ENCODE measurements at regions not wholly inside any gene's neighbourhood (a gene's known extent, or its start where the extent isn't known, plus 50 kb on each side); places are given as distances from the start of the nearest gene placed in this dataset.

DNA sequence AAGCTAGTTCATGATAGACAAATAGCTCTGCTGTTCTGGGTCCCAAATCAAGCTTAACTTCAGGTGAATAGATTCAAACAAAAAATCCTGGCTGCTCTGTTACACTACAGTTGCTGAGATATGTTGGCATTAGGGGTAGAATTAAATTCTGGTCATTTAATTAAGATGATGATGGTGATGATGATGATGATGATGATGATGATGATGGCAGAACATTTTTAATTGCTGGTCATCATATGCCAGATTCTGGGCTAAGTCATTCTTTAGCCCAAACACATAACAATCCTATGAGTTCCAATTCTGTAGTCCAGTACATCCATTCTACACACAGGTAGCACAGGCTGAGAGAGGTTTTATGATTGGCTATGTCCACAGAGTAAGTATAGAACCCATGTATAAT is 741.5 kb downstream of the STIM2 start:
- ChIA-PET CTCF (no interaction called here), POLR2A (no interaction called here)
- Histone ChIP-seq H3K27ac (no peak overlapping the region), H3K9me3 (no peaks in the 10 kb centered on the region), H3K4me3 (no peak overlapping the region), H3K4me2 (no peak overlapping the region), H3K4me1 (no peaks in the 10 kb centered on the region)
- DNase-seq (ENCODE audit: low read depth in 1 of 2, low spot score in 1 of 2) (no peak), FAIRE-seq (no peak), ATAC-seq (no peak)
- TF ChIP-seq ESRRA (IDR thresholded peaks at IDR 0.05; ENCODE audit: borderline replicate concordance, low read length): no peak
- no peak for TF ChIP-seq SREBF2 (IDR thresholded peaks at IDR 0.05)
- no peak for TF ChIP-seq NFE2L2 (conservative IDR thresholded peaks at IDR 0.05; ENCODE audit: low read length)
- no peak for TF ChIP-seq HMGXB4 (CRISPR knock-in tag; IDR thresholded peaks at IDR 0.05; ENCODE audit: borderline replicate concordance)
- TF ChIP-seq TP53 (CRISPR knock-in tag; IDR thresholded peaks at IDR 0.05): no peak
- TF ChIP-seq HOXA7 (CRISPR knock-in tag; IDR thresholded peaks at IDR 0.05): no peak
- TF ChIP-seq, protein P1, sequence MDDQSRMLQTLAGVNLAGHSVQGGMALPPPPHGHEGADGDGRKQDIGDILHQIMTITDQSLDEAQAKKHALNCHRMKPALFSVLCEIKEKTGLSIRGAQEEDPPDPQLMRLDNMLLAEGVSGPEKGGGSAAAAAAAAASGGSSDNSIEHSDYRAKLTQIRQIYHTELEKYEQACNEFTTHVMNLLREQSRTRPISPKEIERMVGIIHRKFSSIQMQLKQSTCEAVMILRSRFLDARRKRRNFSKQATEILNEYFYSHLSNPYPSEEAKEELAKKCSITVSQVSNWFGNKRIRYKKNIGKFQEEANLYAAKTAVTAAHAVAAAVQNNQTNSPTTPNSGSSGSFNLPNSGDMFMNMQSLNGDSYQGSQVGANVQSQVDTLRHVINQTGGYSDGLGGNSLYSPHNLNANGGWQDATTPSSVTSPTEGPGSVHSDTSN (IDR thresholded peaks at IDR 0.05): no peak
- TF ChIP-seq CHD4 (IDR thresholded peaks at IDR 0.05; ENCODE audit: borderline replicate concordance): no peak
- TF ChIP-seq HEYL (CRISPR knock-in tag; IDR thresholded peaks at IDR 0.05): no peak
- no peak for TF ChIP-seq CHD2 (IDR thresholded peaks at IDR 0.05; ENCODE audit: low read length, partially characterized antibody)
- no peak for TF ChIP-seq POLR2AphosphoS2 (conservative IDR thresholded peaks at IDR 0.05; ENCODE audit: low read length)
- TF ChIP-seq GATA3 (IDR thresholded peaks at IDR 0.05; ENCODE audit: borderline replicate concordance): no peak
- TF ChIP-seq EHF (CRISPR knock-in tag; IDR thresholded peaks at IDR 0.05): no peak

GRCh38 chr4:27604692-27605091 is 744.1 kb downstream of the STIM2 start:
- ChIA-PET POLR2A (no interaction called here), CTCF (no interaction called here)
- H3K9me3 ChIP-seq: no peaks in the 10 kb centered on the region
- DNase-seq (ENCODE audit: low read depth in 1 of 2, low spot score in 1 of 2): no peak
- WGBS (ENCODE audit: missing lambda C conversion rate): 3% methylated on average over 3 of the region's 3 CpGs
- ATAC-seq: no peak
- H3K4me1 ChIP-seq: no peaks in the 10 kb centered on the region
- TF ChIP-seq TFCP2L1 (CRISPR knock-in tag; IDR thresholded peaks at IDR 0.05) (no peak), JUN (IDR thresholded peaks at IDR 0.05) (no peak), ZC3H11A (IDR thresholded peaks at IDR 0.05) (no peak), RCOR1 (IDR thresholded peaks at IDR 0.05; ENCODE audit: low read depth, low read length) (no peak), ZFP36 (IDR thresholded peaks at IDR 0.05; ENCODE audit: borderline replicate concordance, partially characterized antibody) (no peak), RAD21 (conservative IDR thresholded peaks at IDR 0.05 in 1 of 2, IDR thresholded peaks at IDR 0.05 in 1 of 2) (no peak), HEYL (CRISPR knock-in tag; IDR thresholded peaks at IDR 0.05) (no peak), EHF (CRISPR knock-in tag; IDR thresholded peaks at IDR 0.05) (no peak), NFE2L2 (conservative IDR thresholded peaks at IDR 0.05; ENCODE audit: low read length) (no peak), EP300 (IDR thresholded peaks at IDR 0.05) (no peak), KDM1A (IDR thresholded peaks at IDR 0.05; ENCODE audit: low read depth) (no peak), HOXB5 (CRISPR knock-in tag; IDR thresholded peaks at IDR 0.05) (no peak), MYC (IDR thresholded peaks at IDR 0.05; ENCODE audit: borderline replicate concordance, low read length) (no peak)
- TF ChIP-seq, protein P2, sequence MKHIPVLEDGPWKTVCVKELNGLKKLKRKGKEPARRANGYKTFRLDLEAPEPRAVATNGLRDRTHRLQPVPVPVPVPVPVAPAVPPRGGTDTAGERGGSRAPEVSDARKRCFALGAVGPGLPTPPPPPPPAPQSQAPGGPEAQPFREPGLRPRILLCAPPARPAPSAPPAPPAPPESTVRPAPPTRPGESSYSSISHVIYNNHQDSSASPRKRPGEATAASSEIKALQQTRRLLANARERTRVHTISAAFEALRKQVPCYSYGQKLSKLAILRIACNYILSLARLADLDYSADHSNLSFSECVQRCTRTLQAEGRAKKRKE (CRISPR knock-in tag; IDR thresholded peaks at IDR 0.05; ENCODE audit: low read depth): no peak
- TF ChIP-seq, protein P3, sequence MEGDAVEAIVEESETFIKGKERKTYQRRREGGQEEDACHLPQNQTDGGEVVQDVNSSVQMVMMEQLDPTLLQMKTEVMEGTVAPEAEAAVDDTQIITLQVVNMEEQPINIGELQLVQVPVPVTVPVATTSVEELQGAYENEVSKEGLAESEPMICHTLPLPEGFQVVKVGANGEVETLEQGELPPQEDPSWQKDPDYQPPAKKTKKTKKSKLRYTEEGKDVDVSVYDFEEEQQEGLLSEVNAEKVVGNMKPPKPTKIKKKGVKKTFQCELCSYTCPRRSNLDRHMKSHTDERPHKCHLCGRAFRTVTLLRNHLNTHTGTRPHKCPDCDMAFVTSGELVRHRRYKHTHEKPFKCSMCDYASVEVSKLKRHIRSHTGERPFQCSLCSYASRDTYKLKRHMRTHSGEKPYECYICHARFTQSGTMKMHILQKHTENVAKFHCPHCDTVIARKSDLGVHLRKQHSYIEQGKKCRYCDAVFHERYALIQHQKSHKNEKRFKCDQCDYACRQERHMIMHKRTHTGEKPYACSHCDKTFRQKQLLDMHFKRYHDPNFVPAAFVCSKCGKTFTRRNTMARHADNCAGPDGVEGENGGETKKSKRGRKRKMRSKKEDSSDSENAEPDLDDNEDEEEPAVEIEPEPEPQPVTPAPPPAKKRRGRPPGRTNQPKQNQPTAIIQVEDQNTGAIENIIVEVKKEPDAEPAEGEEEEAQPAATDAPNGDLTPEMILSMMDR (IDR thresholded peaks at IDR 0.05): no peak
- no peak overlapping the region for H3K4me2 ChIP-seq
- H3K4me3 ChIP-seq: no peak overlapping the region
- H3K27ac ChIP-seq: no peak overlapping the region
- no peak for FAIRE-seq
